GM10266 (cell line): ENCODE measurements at regions not wholly inside any gene's neighbourhood (a gene's known extent, or its start where the extent isn't known, plus 50 kb on each side); places are given as distances from the start of the nearest gene placed in this dataset.

Experiments used
- DNase-seq: peaks from one replicate; pipeline ENCODE4 v3.0.0; 2012; ENCODE audit errors: extremely low spot score
- CTCF ChIP-seq: IDR thresholded peaks from 2 replicates; pipeline ENCODE4 v1.5.1; 2012; ENCODE audit warnings: mild to moderate bottlenecking, low read depth; ENCODE audit not compliant: control insufficient read depth, insufficient read depth; ENCODE audit errors: missing control alignments

GRCh38 chr12:92615086-92615485 is 87.7 kb upstream of the PLEKHG7 start:
- no peak for DNase-seq
- TF ChIP-seq CTCF, result no peak

- no peak for TF ChIP-seq CTCF
- DNase-seq, result no peak
Observed at GRCh38 chr12:92614502-92614901, 88.3 kb upstream of the PLEKHG7 start.

DNA sequence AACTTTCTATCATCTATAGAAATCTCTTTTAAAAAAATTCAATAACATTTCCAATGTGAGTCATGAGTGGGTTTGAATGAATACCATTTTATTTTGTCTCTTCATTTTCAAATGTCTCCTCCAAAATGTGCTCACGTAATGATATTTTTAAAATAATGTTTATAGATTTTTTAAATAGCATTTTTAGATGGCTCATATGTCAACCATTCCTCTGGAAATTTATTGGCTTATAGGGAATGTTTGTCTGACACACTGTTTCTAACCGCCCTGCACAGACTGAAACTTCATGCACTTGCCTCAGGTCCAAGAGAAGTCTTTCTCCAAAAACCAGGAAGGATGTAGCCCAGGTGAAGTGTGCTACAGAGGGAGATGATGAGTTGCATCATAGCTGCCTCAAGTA is 88.8 kb upstream of the PLEKHG7 start:
- TF ChIP-seq CTCF, result no peak
- DNase-seq, result no peak

DNA sequence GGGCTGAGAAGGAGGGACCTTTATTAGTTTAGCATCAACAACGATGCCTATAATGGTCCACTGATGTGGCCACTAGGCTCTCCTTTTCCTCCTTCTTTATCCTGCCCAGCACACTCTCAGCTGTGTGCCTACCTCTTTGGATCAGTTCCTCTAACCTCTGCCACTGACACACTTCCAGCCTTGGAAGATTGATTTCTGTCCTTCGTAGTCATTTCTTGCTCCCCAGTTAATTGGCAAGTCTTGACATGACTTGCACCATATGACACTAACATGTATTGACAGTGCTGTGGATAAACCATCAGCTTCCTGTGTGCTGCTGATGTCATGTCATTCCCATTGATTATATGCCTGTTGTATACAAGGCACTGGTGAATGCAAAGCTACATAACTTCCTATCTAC is 90.2 kb upstream of the PLEKHG7 start:
- TF ChIP-seq CTCF, result no peak
- DNase-seq, result no peak

DNA sequence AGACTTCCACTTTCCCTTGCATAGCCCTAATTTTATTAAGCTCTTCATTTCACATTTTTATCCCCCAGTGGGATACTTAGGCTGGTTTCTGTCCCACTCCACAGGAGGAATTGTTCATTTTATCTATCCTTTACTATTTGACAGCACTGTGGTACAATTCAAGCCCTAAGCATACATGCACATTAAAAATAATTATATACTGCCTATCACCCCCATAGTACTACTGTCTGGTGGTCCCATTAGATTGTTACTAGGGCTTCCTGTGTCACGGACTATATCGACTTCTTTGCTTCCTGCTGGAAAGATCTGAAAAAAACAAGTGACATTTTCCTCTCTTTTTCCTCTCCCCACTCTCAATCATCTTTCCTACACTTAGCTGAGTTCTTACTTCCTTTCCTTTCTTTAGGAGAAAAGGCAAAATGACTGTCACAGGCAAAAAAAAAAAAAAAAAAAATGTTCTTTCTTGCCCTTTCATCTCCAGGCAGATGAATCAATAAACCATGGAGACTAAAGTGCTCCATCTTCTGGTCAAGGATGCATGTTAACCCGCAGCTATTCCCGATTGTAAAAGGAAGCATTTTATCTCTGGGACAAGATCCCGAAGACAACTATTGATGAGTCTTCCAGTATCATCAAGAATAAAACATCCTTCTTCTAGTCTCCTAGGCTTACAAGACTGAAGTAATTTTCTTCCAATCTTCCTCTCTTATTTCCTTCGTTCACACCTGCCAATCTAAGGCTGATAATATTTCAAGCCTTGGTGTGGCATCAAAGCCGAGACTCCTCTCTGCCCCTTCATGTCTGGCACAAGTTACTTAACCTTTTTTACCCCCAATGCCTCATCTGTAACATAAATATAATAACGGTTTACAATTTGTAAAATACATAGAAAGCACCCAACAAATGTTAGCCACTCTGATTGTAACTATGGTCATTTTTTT is 94.4 kb upstream of the PLEKHG7 start:
- TF ChIP-seq CTCF, result no peak
- no peak for DNase-seq

DNA sequence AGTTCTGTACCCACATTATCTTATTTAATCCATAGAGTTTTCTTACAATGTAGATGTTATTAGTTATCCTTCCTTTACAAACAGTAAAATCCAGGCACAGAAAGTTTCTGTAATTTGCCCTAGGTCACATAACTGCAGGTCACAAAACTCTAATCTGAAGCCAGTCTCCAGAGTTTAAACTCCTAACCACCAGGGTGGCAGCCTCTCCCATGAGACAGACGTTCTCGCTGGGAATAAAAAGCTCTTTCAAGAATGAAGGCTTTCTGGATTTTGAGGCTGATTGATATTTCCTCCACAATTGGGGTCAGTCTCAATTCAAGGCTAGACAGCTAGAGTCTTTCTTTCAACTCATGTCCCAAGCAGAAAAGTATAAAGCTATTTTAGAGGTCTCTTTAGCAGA is 95.8 kb upstream of the PLEKHG7 start:
- TF ChIP-seq CTCF, result no peak

DNA sequence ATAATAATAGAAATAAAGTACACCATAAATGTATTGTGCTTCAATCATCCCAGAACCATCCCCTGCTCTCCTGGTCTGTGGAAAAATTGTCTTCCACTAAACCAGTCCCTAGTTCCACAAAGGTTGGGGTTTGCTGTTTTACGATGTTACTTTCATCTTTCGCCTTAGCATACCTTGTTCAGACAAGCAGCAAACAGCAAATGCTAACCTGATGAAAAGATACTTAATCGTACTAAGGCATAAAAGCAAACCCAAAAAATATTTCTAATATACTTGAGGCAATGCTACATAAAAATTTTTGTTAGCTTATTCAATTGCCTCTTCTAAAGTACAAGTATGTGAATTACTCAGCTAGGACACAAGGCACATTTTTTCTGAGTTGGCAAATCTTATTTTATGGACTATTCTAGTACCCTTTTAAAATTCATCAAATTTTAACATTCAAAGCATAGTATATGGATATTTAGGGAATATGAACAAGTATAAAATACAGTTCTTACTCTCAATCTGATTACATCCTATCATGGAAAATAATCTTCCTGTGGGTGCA is 97.1 kb upstream of the PLEKHG7 start:
- DNase-seq, result no peak
- TF ChIP-seq CTCF, result no peak

More for the DNA sequence above, 95.8 kb upstream of the PLEKHG7 start:
- DNase-seq, result no peak
